ENCODE measurements at regions not wholly inside any gene's neighbourhood (a gene's known extent, or its start where the extent isn't known, plus 50 kb on each side); places are given as distances from the start of the nearest gene placed in this dataset.

- TF ChIP-seq, protein P1, sequence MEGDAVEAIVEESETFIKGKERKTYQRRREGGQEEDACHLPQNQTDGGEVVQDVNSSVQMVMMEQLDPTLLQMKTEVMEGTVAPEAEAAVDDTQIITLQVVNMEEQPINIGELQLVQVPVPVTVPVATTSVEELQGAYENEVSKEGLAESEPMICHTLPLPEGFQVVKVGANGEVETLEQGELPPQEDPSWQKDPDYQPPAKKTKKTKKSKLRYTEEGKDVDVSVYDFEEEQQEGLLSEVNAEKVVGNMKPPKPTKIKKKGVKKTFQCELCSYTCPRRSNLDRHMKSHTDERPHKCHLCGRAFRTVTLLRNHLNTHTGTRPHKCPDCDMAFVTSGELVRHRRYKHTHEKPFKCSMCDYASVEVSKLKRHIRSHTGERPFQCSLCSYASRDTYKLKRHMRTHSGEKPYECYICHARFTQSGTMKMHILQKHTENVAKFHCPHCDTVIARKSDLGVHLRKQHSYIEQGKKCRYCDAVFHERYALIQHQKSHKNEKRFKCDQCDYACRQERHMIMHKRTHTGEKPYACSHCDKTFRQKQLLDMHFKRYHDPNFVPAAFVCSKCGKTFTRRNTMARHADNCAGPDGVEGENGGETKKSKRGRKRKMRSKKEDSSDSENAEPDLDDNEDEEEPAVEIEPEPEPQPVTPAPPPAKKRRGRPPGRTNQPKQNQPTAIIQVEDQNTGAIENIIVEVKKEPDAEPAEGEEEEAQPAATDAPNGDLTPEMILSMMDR (CRISPR knock-in tag; IDR thresholded peaks at IDR 0.05), result no peak
- TF ChIP-seq FOSL1 (CRISPR knock-in tag; IDR thresholded peaks at IDR 0.05; ENCODE audit: borderline replicate concordance), result peak; percentile 96
Observed at GRCh38 chr6:11317885-11318771, 85.7 kb upstream of the NEDD9 start.

All from HepG2 (cell line).